A673 (cell line): ENCODE measurements at regions not wholly inside any gene's neighbourhood (a gene's known extent, or its start where the extent isn't known, plus 50 kb on each side); places are given as distances from the start of the nearest gene placed in this dataset.

Experiments used
- BruUV-seq: library from RNA; stranded (reverse); fragments of 400-500 nt; replicated peaks from 2 replicates; lab custom pipeline; 2021; lab: Mats Ljungman, UMichigan
- CTCF ChIA-PET: fragments of 300-600 bp; sonication (Branson Sonifier 250); formaldehyde crosslinking; loops from one replicate; lab custom pipeline; 2022; ENCODE audit warnings: antibody characterized with exemption; lab: Charles Lee
- POLR2A ChIA-PET: fragments of 300-600 bp; sonication (Branson Sonifier 250); formaldehyde crosslinking; loops from one replicate; lab custom pipeline; 2022; ENCODE audit warnings: antibody characterized with exemption; ENCODE audit not compliant: low non-redundant PET; lab: Charles Lee
- DNase-seq: peaks from one replicate; pipeline ENCODE4 v3.0.0-alpha.2; 2015; ENCODE audit warnings: low spot score
- H3K27ac ChIP-seq: fragments of 200-600 bp; sonication (generic); 2 replicates; pipeline ENCODE4 v1.5.1; 2016; ENCODE audit warnings: mixed run types, low read depth, mild to moderate bottlenecking, mixed read lengths, antibody characterized with exemption, low read length; ENCODE audit not compliant: poor library complexity, severe bottlenecking
- H3K27me3 ChIP-seq: fragments of 200-600 bp; sonication (generic); replicated peaks from 2 replicates; pipeline ENCODE4 v1.6.1; 2017; ENCODE audit warnings: mixed run types, low read depth, mild to moderate bottlenecking, mixed read lengths, antibody characterized with exemption, low read length; ENCODE audit not compliant: insufficient read depth, poor library complexity
- H3K36me3 ChIP-seq: fragments of 200-600 bp; sonication (generic); 2 replicates; pipeline ENCODE4 v1.6.1; 2016; ENCODE audit warnings: mixed run types, mild to moderate bottlenecking, mixed read lengths, antibody characterized with exemption, low read length; ENCODE audit not compliant: insufficient read depth, poor library complexity, severe bottlenecking
- H3K4me1 ChIP-seq: fragments of 200-600 bp; sonication (generic); 2 replicates; pipeline ENCODE4 v1.6.1; 2017; ENCODE audit warnings: mixed run types, mild to moderate bottlenecking, mixed read lengths, antibody characterized with exemption, low read length; ENCODE audit not compliant: insufficient read depth, poor library complexity, severe bottlenecking
- H3K4me3 ChIP-seq: fragments of 200-600 bp; sonication (generic); 2 replicates; pipeline ENCODE4 v1.5.1; 2016; ENCODE audit warnings: low read depth, mixed run types, mild to moderate bottlenecking, mixed read lengths, low read length; ENCODE audit not compliant: poor library complexity, severe bottlenecking
- H3K9me3 ChIP-seq: fragments of 200-600 bp; sonication (generic); 2 replicates; pipeline ENCODE4 v1.6.1; 2016; ENCODE audit warnings: mixed run types, low read depth, mild to moderate bottlenecking, mixed read lengths, antibody characterized with exemption, low read length; ENCODE audit not compliant: poor library complexity, severe bottlenecking
- CTCF ChIP-seq: fragments of 300-800, 200-600 bp; sonication (generic); conservative IDR thresholded peaks from 2 replicates; pipeline ENCODE4 v1.5.1; 2017; ENCODE audit warnings: low read depth, mild to moderate bottlenecking, antibody characterized with exemption, low read length, moderate library complexity, mixed read lengths
- EZH2 ChIP-seq: fragments of 200-600 bp; sonication (generic); IDR thresholded peaks from 2 replicates; pipeline ENCODE4 v1.6.1; 2017; ENCODE audit warnings: borderline replicate concordance, low read depth, mild to moderate bottlenecking, mixed read lengths, antibody characterized with exemption, low read length; ENCODE audit not compliant: poor library complexity, severe bottlenecking
- intact Hi-C: fragments of 100-400 bp; cut with micrococcal nuclease; formaldehyde crosslinking; loops from one replicate; pipeline ENCODE4 v1.10.0; 2022; ENCODE audit not compliant: unreplicated experiment

GRCh38 chr12:16857456-16857923 is 251.5 kb upstream of the LMO3 start:
- Histone ChIP-seq H3K27me3 (no peaks in the 10 kb centered on the region), H3K4me1 (no peaks in the 10 kb centered on the region), H3K27ac (no peak overlapping the region), H3K9me3 (no peaks in the 10 kb centered on the region), H3K4me3 (no peak overlapping the region), H3K36me3 (no peaks in the 10 kb centered on the region)
- ChIA-PET POLR2A (no interaction called here), CTCF (no interaction called here)
- TF ChIP-seq CTCF (no peak), EZH2 (no peak)
- DNase-seq: no peak
- intact Hi-C loops: no loop called here
- BruUV-seq: no TSS peak

- POLR2A ChIA-PET: no interaction called here
- DNase-seq: no peak
- Histone ChIP-seq H3K27me3 (no peaks in the 10 kb centered on the region), H3K27ac (no peak overlapping the region), H3K36me3 (no peaks in the 10 kb centered on the region), H3K4me3 (no peak overlapping the region), H3K4me1 (no peaks in the 10 kb centered on the region), H3K9me3 (no peaks in the 10 kb centered on the region)
- intact Hi-C loops: no loop called here
- no peak for TF ChIP-seq CTCF
- TF ChIP-seq EZH2: no peak
- BruUV-seq: no TSS peak
- CTCF ChIA-PET: no interaction called here
These were observed 248.5 kb upstream of the LMO3 start for GRCh38 chr12:16854465-16854864.

DNA sequence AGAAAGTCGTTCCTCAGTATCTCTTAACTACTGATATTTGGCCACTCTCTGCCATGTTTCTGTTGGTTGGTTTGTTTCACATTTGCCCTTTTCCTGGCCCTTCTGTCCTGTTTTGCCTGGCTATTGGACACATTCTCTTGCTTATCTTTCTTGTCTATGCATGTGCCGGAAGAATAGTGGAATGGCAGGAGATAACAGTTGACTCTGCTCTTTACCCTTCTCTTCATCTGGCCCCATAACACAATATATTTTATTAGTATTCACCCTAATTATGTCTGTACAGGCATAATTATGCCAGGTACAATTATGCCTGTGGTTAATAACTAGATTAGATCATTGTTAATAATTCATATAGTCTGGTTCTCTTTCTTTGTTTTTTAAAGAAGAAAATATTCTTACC is 243.5 kb upstream of the LMO3 start:
- DNase-seq: no peak
- ChIA-PET POLR2A (no interaction called here), CTCF (no interaction called here)
- intact Hi-C loops: no loop called here
- Histone ChIP-seq H3K9me3 (no peaks in the 10 kb centered on the region), H3K27me3 (no peaks in the 10 kb centered on the region), H3K36me3 (no peaks in the 10 kb centered on the region), H3K4me3 (no peak overlapping the region), H3K27ac (no peak overlapping the region), H3K4me1 (no peaks in the 10 kb centered on the region)
- no peak for TF ChIP-seq EZH2
- TF ChIP-seq CTCF: no peak
- BruUV-seq: no TSS peak
